Gastrocnemius medialis (tissue), 4 donors: ENCODE measurements at regions not wholly inside any gene's neighbourhood (a gene's known extent, or its start where the extent isn't known, plus 50 kb on each side); places are given as distances from the start of the nearest gene placed in this dataset.

Experiments
- ATAC-seq, 2 donors: fragments of 150-250 bp; one replicate each; pipeline ENCODE4 v1.9.1; 2016
- DNase-seq, 2 donors: peaks; one replicate each; pipeline ENCODE4 v3.0.0-alpha.2; 2019
- H3K27ac ChIP-seq, 4 donors: fragments of 200-600 bp; sonication (generic); 1 replicate in 1 of 4; 2 replicates in 3 of 4; pipeline ENCODE4 v1.5.1; 2016 to 2018; ENCODE audit warnings: mild to moderate bottlenecking in 2 of 4, moderate library complexity in 1 of 4
- H3K27me3 ChIP-seq, 3 donors: fragments of 200-600 bp; sonication (generic) in 2 of 3; 1 replicate in 1 of 3; 2 replicates in 2 of 3; pipeline versions ENCODE4 v1.5.1 to v1.6.0; 2016 to 2019; ENCODE audit warnings: mild to moderate bottlenecking in 1 of 3, moderate library complexity in 1 of 3
- H3K36me3 ChIP-seq, 2 donors: fragments of 200-600 bp; sonication (generic) in 1 of 2; one replicate each; pipeline ENCODE4 v1.5.1; 2017 to 2018
- H3K4me1 ChIP-seq, 2 donors: fragments of 200-600 bp; sonication (generic) in 1 of 2; one replicate each; pipeline ENCODE4 v1.5.1; 2016 to 2017; ENCODE audit warnings: mild to moderate bottlenecking in 2 of 2
- H3K4me3 ChIP-seq, 4 donors: fragments of 200-600 bp; sonication (generic) in 3 of 4; 1 replicate in 1 of 4; 2 replicates in 3 of 4; pipeline ENCODE4 v1.5.1; 2016 to 2019; ENCODE audit warnings: mild to moderate bottlenecking in 2 of 4
- H3K9me3 ChIP-seq, 3 donors: fragments of 200-600 bp; sonication (generic) in 2 of 3; 1 replicate in 1 of 3; 2 replicates in 2 of 3; pipeline ENCODE4 v1.5.1; 2016 to 2019
- POLR2A ChIP-seq, 2 donors: fragments of 450-650 bp; IDR thresholded peaks; one replicate each; pipeline ENCODE4 v1.6.1; 2017; ENCODE audit warnings: antibody characterized with exemption in 2 of 2, mild to moderate bottlenecking in 2 of 2, moderate library complexity in 2 of 2
- in situ Hi-C, 4 donors: fragments of 200-750 bp; cut with MboI; loops; one replicate each; pipeline versions ENCODE4 v1.15.0 to v1.8.0; 2017; ENCODE audit warnings: low sequenced_read_pairs in 4 of 4
- intact Hi-C: fragments of 100-400 bp; cut with DNase I; formaldehyde crosslinking; loops from one replicate; pipeline ENCODE4 v1.15.1; 2023; ENCODE audit warnings: low total_unique reads
- TF ChIP-seq, protein P1 (sequence below), 5 experiments: fragments of 450-650 bp in 3 of 5; fragments of 200-600 bp in 2 of 5; sonication (generic) in 2 of 5; IDR thresholded peaks in 4 of 5; conservative IDR thresholded peaks in 1 of 5; 1 replicate in 4 of 5; 2 replicates in 1 of 5; pipeline ENCODE4 v1.5.1; 2016 to 2019; ENCODE audit warnings: antibody characterized with exemption in 5 of 5, mild to moderate bottlenecking in 3 of 5, moderate library complexity in 3 of 5

DNA sequence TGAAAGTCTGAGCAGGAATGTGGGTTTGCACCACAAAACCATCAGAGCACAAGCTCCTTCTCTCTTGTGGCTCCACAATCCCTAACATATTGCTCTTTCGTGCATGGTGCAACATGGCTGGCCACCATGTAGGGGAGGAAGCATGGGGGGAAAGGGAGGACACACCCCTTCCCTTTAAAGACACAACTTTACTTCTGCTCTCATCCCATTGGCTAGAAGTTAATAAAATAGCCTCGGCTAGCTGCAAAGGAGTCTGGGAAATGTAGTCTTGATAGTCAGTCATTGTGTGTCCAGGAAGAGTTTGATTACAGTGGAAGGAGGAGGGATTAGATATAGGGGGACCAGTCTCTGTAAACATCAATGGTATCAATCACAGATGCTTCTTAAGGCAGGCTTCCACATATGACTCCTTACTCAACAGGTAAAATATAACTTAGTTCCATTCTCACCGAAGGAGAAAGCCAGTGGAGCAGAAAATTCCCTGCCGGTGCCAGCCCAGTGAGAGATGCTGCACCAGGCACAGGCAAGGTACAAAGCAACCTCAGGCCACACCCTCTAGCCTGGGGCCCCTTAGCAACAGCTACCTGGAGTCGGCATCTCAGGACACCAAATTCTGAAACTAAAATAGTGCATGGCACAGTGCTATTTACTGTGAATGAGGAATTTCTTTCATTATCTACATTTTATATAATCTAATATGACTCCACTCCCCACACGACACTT is 124.7 kb upstream of the CTBP2 start:
- Histone ChIP-seq H3K27ac (no peak overlapping the region), H3K27me3 (peaks cover 5 to 19% (median 7%) of the 10 kb centered on the region in 3 donors), H3K9me3 (no peaks in the 10 kb centered on the region), H3K4me3 (no peak overlapping the region), H3K36me3 (no peaks in the 10 kb centered on the region), H3K4me1 (no peaks in the 10 kb centered on the region)
- DNase-seq (no peak), ATAC-seq (no peak)
- TF ChIP-seq POLR2A (IDR thresholded peaks at IDR 0.05) = no peak
- TF ChIP-seq, protein P1, sequence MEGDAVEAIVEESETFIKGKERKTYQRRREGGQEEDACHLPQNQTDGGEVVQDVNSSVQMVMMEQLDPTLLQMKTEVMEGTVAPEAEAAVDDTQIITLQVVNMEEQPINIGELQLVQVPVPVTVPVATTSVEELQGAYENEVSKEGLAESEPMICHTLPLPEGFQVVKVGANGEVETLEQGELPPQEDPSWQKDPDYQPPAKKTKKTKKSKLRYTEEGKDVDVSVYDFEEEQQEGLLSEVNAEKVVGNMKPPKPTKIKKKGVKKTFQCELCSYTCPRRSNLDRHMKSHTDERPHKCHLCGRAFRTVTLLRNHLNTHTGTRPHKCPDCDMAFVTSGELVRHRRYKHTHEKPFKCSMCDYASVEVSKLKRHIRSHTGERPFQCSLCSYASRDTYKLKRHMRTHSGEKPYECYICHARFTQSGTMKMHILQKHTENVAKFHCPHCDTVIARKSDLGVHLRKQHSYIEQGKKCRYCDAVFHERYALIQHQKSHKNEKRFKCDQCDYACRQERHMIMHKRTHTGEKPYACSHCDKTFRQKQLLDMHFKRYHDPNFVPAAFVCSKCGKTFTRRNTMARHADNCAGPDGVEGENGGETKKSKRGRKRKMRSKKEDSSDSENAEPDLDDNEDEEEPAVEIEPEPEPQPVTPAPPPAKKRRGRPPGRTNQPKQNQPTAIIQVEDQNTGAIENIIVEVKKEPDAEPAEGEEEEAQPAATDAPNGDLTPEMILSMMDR (IDR thresholded peaks at IDR 0.05 in 4 of 5, conservative IDR thresholded peaks at IDR 0.05 in 1 of 5) = no peak
- intact Hi-C loops (no loop called here), in situ Hi-C loops (no loop called here)

GRCh38 chr10:125283836-125284614 is 123.7 kb upstream of the CTBP2 start:
- Histone ChIP-seq H3K36me3 (no peaks in the 10 kb centered on the region), H3K4me1 (no peaks in the 10 kb centered on the region), H3K4me3 (no peak overlapping the region), H3K27ac (no peak overlapping the region), H3K9me3 (no peaks in the 10 kb centered on the region), H3K27me3 (peaks cover 5 to 15% (median 7%) of the 10 kb centered on the region in 3 donors)
- ATAC-seq (no peak), DNase-seq (no peak)
- TF ChIP-seq POLR2A (IDR thresholded peaks at IDR 0.05) = no peak
- TF ChIP-seq, protein P1 (IDR thresholded peaks at IDR 0.05 in 4 of 5, conservative IDR thresholded peaks at IDR 0.05 in 1 of 5) = no peak
- in situ Hi-C loops (no loop called here), intact Hi-C loops (no loop called here)

DNA sequence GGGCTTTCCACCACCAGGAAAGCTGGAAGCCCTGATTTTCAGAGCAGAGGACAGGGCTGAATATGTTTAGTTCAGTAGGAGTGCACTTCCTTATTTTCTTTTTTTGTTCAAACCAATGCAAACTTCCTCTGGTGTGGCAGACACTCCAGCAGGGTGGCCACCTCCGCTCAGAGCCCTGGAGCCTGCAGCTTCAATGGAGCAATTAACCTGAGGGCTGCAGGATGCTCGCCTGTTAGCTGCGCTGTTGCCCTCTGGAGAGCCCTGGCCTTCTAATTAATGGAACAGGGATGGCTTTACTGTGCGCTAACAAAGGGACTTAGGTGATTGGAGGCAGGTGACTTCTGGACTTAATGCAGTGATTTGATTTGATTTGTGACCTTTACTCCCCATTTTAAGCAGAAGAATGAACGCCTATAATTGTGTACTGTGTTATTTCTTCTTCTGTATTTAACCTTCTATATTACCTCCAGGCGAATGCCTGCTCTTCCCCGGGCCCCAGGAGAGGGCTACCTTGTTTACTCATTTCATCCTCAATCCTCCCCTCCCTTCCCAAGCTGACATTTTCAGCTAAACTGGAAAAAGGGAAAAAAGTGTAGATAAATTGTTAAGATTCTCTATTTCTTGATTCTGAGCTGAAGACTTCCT is 123.0 kb upstream of the CTBP2 start:
- Histone ChIP-seq H3K9me3 (no peaks in the 10 kb centered on the region), H3K27ac (no peak overlapping the region), H3K4me3 (no peak overlapping the region), H3K4me1 (no peaks in the 10 kb centered on the region), H3K27me3 (peaks cover 5 to 15% (median 7%) of the 10 kb centered on the region in 3 donors), H3K36me3 (no peaks in the 10 kb centered on the region)
- intact Hi-C loops = no loop called here
- no peak for TF ChIP-seq POLR2A (IDR thresholded peaks at IDR 0.05)
- TF ChIP-seq, protein P1 (IDR thresholded peaks at IDR 0.05 in 4 of 5, conservative IDR thresholded peaks at IDR 0.05 in 1 of 5) = no peak
- DNase-seq = no peak
- in situ Hi-C loops = no loop called here
- ATAC-seq = no peak

GRCh38 chr10:125281091-125281490 is 120.7 kb upstream of the CTBP2 start:
- TF ChIP-seq, protein P1 (IDR thresholded peaks at IDR 0.05 in 4 of 5, conservative IDR thresholded peaks at IDR 0.05 in 1 of 5) = no peak
- TF ChIP-seq POLR2A (IDR thresholded peaks at IDR 0.05) = no peak
- no peak overlapping the region for H3K4me3 ChIP-seq
- intact Hi-C loops (no loop called here), in situ Hi-C loops (no loop called here)
- H3K4me1 ChIP-seq = no peaks in the 10 kb centered on the region
- H3K9me3 ChIP-seq = no peaks in the 10 kb centered on the region
- no peaks in the 10 kb centered on the region for H3K36me3 ChIP-seq
- DNase-seq (no peak), ATAC-seq (no peak)
- H3K27ac ChIP-seq = no peak overlapping the region
- peaks cover 0 to 9% (median 7%) of the 10 kb centered on the region in 3 donors for H3K27me3 ChIP-seq
